ENCODE measurements at regions not wholly inside any gene's neighbourhood (a gene's known extent, or its start where the extent isn't known, plus 50 kb on each side); places are given as distances from the start of the nearest gene placed in this dataset.
A peak's percentile ranks its signal among the peaks of the same experiment; 100 is the strongest.

DNA sequence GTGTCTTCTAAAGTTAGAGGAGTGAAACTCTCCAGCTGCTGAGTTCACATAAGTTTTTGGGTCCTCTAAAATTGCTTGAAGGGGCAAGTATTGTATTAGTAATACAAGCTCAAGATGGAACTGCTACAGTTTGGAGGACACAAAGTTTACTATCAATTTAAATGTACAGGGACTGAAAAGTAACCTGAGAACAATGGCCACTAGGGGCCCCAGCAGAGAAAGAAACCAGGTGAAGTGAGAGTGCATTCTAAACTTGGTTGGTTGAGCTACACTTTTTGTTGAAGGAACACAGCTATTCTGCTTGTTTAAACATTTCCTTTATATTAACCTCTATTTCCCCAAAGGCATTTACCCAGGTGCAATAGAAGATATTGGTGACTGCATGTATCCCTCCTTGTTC is 755.5 kb downstream of the GBE1 start:
- no peaks in the 10 kb centered on the region for H3K27me3 ChIP-seq (ENCODE audit: insufficient read depth, low read depth, severe bottlenecking)
- TF ChIP-seq, protein P1, sequence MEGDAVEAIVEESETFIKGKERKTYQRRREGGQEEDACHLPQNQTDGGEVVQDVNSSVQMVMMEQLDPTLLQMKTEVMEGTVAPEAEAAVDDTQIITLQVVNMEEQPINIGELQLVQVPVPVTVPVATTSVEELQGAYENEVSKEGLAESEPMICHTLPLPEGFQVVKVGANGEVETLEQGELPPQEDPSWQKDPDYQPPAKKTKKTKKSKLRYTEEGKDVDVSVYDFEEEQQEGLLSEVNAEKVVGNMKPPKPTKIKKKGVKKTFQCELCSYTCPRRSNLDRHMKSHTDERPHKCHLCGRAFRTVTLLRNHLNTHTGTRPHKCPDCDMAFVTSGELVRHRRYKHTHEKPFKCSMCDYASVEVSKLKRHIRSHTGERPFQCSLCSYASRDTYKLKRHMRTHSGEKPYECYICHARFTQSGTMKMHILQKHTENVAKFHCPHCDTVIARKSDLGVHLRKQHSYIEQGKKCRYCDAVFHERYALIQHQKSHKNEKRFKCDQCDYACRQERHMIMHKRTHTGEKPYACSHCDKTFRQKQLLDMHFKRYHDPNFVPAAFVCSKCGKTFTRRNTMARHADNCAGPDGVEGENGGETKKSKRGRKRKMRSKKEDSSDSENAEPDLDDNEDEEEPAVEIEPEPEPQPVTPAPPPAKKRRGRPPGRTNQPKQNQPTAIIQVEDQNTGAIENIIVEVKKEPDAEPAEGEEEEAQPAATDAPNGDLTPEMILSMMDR (IDR thresholded peaks at IDR 0.05; ENCODE audit: low read depth, low read length), result peak; percentile 41; the same call in 1 of the 2 replicates
- DNase-seq, result no peak
- no peak overlapping the region for H3K27ac ChIP-seq
- peaks cover 7% of the 10 kb centered on the region for H3K9me3 ChIP-seq (ENCODE audit: severe bottlenecking)
- no peaks in the 10 kb centered on the region for H3K36me3 ChIP-seq
- no peak overlapping the region for H3K4me3 ChIP-seq (ENCODE audit: low read depth, low read length)

DNA sequence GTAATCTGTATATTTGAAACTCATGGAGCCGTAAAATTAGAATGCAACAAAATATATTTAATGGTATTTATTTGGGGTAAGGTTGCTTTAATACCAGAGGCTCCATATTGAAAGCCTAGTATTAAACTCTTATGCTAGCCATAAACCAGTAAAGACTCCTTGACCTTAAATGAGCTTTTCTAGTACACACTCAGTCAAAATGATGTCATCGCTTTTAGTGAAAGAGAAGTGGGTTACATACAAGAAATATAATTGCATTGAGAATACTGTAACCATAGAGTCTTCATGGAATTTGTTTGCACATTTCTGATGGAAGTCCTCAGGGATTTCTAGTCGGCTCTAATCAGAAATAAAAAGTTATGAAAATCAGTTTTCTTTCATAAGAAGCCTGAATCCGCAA is 757.6 kb downstream of the GBE1 start:
- Histone ChIP-seq H3K27me3 (ENCODE audit: insufficient read depth, low read depth, severe bottlenecking) (no peaks in the 10 kb centered on the region), H3K36me3 (no peaks in the 10 kb centered on the region), H3K27ac (no peak overlapping the region), H3K9me3 (ENCODE audit: severe bottlenecking) (no peaks in the 10 kb centered on the region), H3K4me3 (ENCODE audit: low read depth, low read length) (no peak overlapping the region)
- TF ChIP-seq, protein P1 (IDR thresholded peaks at IDR 0.05; ENCODE audit: low read depth, low read length), result no peak
- DNase-seq, result no peak

DNA sequence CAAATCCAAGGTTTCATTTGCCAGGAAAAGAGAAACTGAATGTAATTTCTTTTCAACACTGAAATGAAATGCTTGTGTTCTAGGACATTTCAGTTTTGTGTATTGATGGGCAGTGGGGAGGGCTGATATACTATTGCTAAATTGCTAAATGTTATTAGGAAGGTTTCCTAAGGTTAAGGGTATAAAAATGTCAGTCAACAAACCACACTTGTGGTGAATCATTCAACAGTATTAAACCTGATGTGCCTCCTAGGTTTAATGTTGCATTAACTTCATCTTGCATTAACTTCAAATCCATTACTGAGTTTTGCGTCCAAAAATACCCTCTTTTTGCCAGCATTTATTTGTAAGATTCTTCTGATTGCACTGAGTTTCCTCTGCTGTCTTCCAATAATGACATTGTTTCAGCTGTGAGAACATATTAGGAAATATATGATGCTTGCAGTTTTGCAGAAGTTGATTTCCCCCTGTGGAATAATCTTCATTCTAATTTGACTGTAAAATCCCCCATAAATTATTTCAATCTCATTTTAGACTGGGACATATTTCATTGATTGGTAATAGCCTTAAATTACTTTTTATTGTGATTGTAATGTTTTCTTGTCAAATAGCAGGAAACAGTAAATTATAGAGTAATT is 758.3 kb downstream of the GBE1 start:
- TF ChIP-seq, protein P1 (IDR thresholded peaks at IDR 0.05; ENCODE audit: low read depth, low read length), result no peak

DNA sequence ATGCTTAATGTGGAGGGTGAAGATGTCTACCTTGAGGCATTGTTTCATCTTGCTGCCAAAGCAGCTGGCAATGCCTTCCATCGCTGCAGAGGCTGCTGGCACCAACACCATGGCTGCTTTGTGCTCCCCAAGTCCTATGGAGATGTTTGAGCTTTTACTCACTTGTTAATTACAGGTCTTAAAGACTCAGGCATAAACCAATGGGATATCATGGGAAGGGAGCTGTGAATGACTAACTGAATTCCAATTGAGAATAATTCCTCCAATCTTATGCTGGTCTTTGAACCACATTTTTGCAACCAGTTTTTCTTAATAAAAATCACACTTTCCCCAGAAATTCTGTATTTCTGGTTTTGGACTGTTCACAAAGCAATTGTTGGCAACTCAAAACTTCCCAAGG is 762.0 kb downstream of the GBE1 start:
- Histone ChIP-seq H3K4me3 (ENCODE audit: low read depth, low read length) (no peak overlapping the region), H3K9me3 (ENCODE audit: severe bottlenecking) (no peaks in the 10 kb centered on the region), H3K27me3 (ENCODE audit: insufficient read depth, low read depth, severe bottlenecking) (no peaks in the 10 kb centered on the region), H3K36me3 (no peaks in the 10 kb centered on the region), H3K27ac (no peak overlapping the region)
- no peak for DNase-seq
- TF ChIP-seq, protein P1 (IDR thresholded peaks at IDR 0.05; ENCODE audit: low read depth, low read length), result no peak

More for the DNA sequence above, 758.3 kb downstream of the GBE1 start:
- no peaks in the 10 kb centered on the region for H3K9me3 ChIP-seq (ENCODE audit: severe bottlenecking)
- DNase-seq, result no peak
- no peaks in the 10 kb centered on the region for H3K36me3 ChIP-seq
- H3K4me3 ChIP-seq (ENCODE audit: low read depth, low read length), result no peak overlapping the region
- no peaks in the 10 kb centered on the region for H3K27me3 ChIP-seq (ENCODE audit: insufficient read depth, low read depth, severe bottlenecking)
- H3K27ac ChIP-seq, result no peak overlapping the region

DNA sequence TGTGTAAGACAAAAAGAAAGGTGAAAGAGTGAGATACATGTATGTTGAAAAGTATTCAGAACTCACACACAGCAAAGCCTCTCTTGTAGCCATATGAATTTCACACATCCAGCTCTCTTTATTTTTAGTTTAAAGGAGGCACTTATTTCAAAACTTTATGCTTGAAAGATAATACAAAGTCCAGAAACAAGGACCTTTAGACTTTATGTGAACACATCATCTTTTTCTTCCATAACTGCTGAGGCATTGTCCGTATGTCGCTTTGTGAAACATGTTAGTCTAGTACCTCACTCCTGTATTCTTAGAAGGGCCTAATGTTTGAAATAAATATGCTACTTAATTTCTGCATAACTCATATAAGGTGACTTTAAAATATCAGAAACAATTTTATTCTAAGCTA is 763.4 kb downstream of the GBE1 start:
- Histone ChIP-seq H3K27ac (no peak overlapping the region), H3K27me3 (ENCODE audit: insufficient read depth, low read depth, severe bottlenecking) (no peaks in the 10 kb centered on the region), H3K36me3 (no peaks in the 10 kb centered on the region), H3K9me3 (ENCODE audit: severe bottlenecking) (no peaks in the 10 kb centered on the region), H3K4me3 (ENCODE audit: low read depth, low read length) (no peak overlapping the region)
- no peak for DNase-seq
- TF ChIP-seq, protein P1 (IDR thresholded peaks at IDR 0.05; ENCODE audit: low read depth, low read length), result no peak

DNA sequence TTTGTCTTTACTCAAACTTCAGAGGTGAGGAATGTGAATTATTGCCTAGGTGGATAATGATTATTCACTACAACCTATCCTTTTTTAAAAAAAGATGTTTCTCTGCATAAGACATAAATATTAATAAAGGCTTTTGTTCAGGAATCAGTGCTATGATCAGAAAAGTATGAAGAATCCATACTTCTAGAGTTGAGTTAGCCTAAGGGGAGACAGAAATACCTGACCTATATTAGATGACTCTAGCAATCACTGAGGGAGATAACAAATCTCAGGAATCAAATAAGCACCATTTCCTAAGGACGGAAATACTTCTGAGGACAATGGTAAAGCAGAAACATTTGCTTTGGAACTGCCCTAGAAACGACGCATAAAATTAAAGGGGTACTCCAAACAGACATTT is 763.8 kb downstream of the GBE1 start:
- Histone ChIP-seq H3K27ac (no peak overlapping the region), H3K36me3 (no peaks in the 10 kb centered on the region), H3K4me3 (ENCODE audit: low read depth, low read length) (no peak overlapping the region), H3K27me3 (ENCODE audit: insufficient read depth, low read depth, severe bottlenecking) (no peaks in the 10 kb centered on the region), H3K9me3 (ENCODE audit: severe bottlenecking) (no peaks in the 10 kb centered on the region)
- TF ChIP-seq, protein P1 (IDR thresholded peaks at IDR 0.05; ENCODE audit: low read depth, low read length), result no peak
- DNase-seq, result no peak
